ENCODE measurements at regions not wholly inside any gene's neighbourhood (a gene's known extent, or its start where the extent isn't known, plus 50 kb on each side); places are given as distances from the start of the nearest gene placed in this dataset.

DNA sequence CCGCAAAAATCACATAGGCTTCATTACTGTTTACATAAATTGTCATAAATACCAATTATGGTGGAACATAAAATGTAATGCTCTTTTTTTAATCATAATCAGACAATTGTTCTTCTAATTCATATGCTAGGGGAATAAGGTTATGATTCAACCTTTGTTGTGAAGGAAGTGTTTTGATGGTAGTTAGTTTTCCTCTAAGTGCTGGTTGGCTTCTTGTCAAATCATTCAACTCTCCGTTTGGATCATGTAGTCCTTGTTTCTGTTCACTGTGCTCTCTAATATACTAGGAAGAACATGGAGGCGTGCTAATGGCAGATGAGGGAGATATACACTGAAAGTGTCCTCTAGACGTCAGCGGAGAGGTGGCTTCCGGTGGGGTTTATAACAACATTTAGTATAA is 1938.0 kb upstream of the PIK3C3 start:
- TF ChIP-seq, protein P1, sequence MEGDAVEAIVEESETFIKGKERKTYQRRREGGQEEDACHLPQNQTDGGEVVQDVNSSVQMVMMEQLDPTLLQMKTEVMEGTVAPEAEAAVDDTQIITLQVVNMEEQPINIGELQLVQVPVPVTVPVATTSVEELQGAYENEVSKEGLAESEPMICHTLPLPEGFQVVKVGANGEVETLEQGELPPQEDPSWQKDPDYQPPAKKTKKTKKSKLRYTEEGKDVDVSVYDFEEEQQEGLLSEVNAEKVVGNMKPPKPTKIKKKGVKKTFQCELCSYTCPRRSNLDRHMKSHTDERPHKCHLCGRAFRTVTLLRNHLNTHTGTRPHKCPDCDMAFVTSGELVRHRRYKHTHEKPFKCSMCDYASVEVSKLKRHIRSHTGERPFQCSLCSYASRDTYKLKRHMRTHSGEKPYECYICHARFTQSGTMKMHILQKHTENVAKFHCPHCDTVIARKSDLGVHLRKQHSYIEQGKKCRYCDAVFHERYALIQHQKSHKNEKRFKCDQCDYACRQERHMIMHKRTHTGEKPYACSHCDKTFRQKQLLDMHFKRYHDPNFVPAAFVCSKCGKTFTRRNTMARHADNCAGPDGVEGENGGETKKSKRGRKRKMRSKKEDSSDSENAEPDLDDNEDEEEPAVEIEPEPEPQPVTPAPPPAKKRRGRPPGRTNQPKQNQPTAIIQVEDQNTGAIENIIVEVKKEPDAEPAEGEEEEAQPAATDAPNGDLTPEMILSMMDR (IDR thresholded peaks at IDR 0.05; ENCODE audit: low read depth, low read length, poor library complexity, severe bottlenecking), result no peak
- TF ChIP-seq EZH2phosphoT487 (IDR thresholded peaks at IDR 0.05; ENCODE audit: borderline replicate concordance, low read length), result no peak

Measured in DOHH2 (cell line).